WTC11 (cell line): ENCODE measurements at regions not wholly inside any gene's neighbourhood (a gene's known extent, or its start where the extent isn't known, plus 50 kb on each side); places are given as distances from the start of the nearest gene placed in this dataset.

ENCODE experiments used
- CREB1 ChIP-seq: sonication (generic); formaldehyde crosslinking; IDR thresholded peaks from 2 replicates; pipeline ENCODE4 v1.8.0; 2023; ENCODE audit warnings: mild to moderate bottlenecking, missing genetic modification reagents
- FOXP1 ChIP-seq: sonication (generic); formaldehyde crosslinking; IDR thresholded peaks from 2 replicates; pipeline ENCODE4 v1.8.0; 2022; ENCODE audit warnings: missing genetic modification reagents, mild to moderate bottlenecking, moderate library complexity, borderline replicate concordance
- ZNF232 ChIP-seq: sonication (generic); formaldehyde crosslinking; IDR thresholded peaks from 2 replicates; pipeline ENCODE4 v1.8.0; 2022; ENCODE audit warnings: mild to moderate bottlenecking, missing genetic modification reagents

GRCh38 chr2:168320267-168320666, 72.9 kb upstream of the STK39 start:
- TF ChIP-seq ZNF232 (CRISPR knock-in tag) (no peak), CREB1 (CRISPR knock-in tag) (no peak), FOXP1 (no peak)
